Stimulated activated CD4-positive, alpha-beta T cell treated with anti-CD3 and anti-CD28 coated beads, Interleukin-4, amount 100 ng/mL, for 4 hours (primary cell): ENCODE measurements at regions not wholly inside any gene's neighbourhood (a gene's known extent, or its start where the extent isn't known, plus 50 kb on each side); places are given as distances from the start of the nearest gene placed in this dataset.
"Not testable (repeated sequence)": the region's sequence is repeated elsewhere in the genome, so short reads cannot be mapped to it uniquely, and the experiment has no call there.

Experiments used
- DNase-seq, 2 experiments: peaks; one replicate each; pipeline ENCODE4 v3.0.0-alpha.2; 2020

- DNase-seq, result no peak
Observed at GRCh38 chrX:38943120-38943519, 141.9 kb downstream of the MID1IP1 start.

GRCh38 chrX:38948046-38948445, 146.8 kb downstream of the MID1IP1 start:
- DNase-seq, result no peak

- no peak for DNase-seq
Observed at GRCh38 chrX:38954520-38954919, 153.3 kb downstream of the MID1IP1 start.

- DNase-seq, result no peak
Observed at GRCh38 chrX:38959736-38960135, 158.5 kb downstream of the MID1IP1 start.

GRCh38 chrX:38960137-38960536, 158.9 kb downstream of the MID1IP1 start:
- DNase-seq, result no peak

GRCh38 chrX:38961936-38962335, 160.7 kb downstream of the MID1IP1 start:
- no peak for DNase-seq

GRCh38 chrX:38963244-38963643, 162.0 kb downstream of the MID1IP1 start:
- DNase-seq, result not testable (repeated sequence)

- DNase-seq, result no peak
Observed at GRCh38 chrX:38965888-38966287, 164.6 kb downstream of the MID1IP1 start.

GRCh38 chrX:38968344-38969216, 167.3 kb downstream of the MID1IP1 start:
- DNase-seq, result no peak

GRCh38 chrX:38970074-38970473, 168.8 kb downstream of the MID1IP1 start:
- DNase-seq, result no peak

- no peak for DNase-seq
Observed at GRCh38 chrX:38970845-38971244, 169.6 kb downstream of the MID1IP1 start.

- DNase-seq, result no peak
Observed at GRCh38 chrX:38973322-38973721, 172.1 kb downstream of the MID1IP1 start.

GRCh38 chrX:38974542-38974941, 173.3 kb downstream of the MID1IP1 start:
- DNase-seq, result no peak

GRCh38 chrX:38975368-38975942, 174.2 kb downstream of the MID1IP1 start:
- no peak for DNase-seq

- DNase-seq, result no peak
Observed at GRCh38 chrX:38982370-38982769, 181.1 kb downstream of the MID1IP1 start.

- no peak for DNase-seq
Observed at GRCh38 chrX:38982843-38983242, 181.6 kb downstream of the MID1IP1 start.

- DNase-seq, result no peak
Observed at GRCh38 chrX:38985375-38985774, 184.1 kb downstream of the MID1IP1 start.

GRCh38 chrX:38985945-38986344, 184.7 kb downstream of the MID1IP1 start:
- no peak for DNase-seq

- DNase-seq, result no peak
Observed at GRCh38 chrX:38986586-38986985, 185.3 kb downstream of the MID1IP1 start.

GRCh38 chrX:38987198-38987651, 186.0 kb downstream of the MID1IP1 start:
- DNase-seq, result no peak

- no peak for DNase-seq
Observed at GRCh38 chrX:38988301-38988700, 187.0 kb downstream of the MID1IP1 start.

GRCh38 chrX:38989076-38989475, 187.8 kb downstream of the MID1IP1 start:
- no peak for DNase-seq

- no peak for DNase-seq
Observed at GRCh38 chrX:38991656-38992440, 190.6 kb downstream of the MID1IP1 start.
